ENCODE measurements at regions not wholly inside any gene's neighbourhood (a gene's known extent, or its start where the extent isn't known, plus 50 kb on each side); places are given as distances from the start of the nearest gene placed in this dataset.
A peak's percentile ranks its signal among the peaks of the same experiment; 100 is the strongest.

- no peak overlapping the region for H3K27ac ChIP-seq
- no peak overlapping the region for H3K4me3 ChIP-seq (replicated peaks in 1 of 3)
- H3K27me3 ChIP-seq: no peaks in the 10 kb centered on the region
- H3K9me3 ChIP-seq: no peaks in the 10 kb centered on the region
- TF ChIP-seq, protein P1, sequence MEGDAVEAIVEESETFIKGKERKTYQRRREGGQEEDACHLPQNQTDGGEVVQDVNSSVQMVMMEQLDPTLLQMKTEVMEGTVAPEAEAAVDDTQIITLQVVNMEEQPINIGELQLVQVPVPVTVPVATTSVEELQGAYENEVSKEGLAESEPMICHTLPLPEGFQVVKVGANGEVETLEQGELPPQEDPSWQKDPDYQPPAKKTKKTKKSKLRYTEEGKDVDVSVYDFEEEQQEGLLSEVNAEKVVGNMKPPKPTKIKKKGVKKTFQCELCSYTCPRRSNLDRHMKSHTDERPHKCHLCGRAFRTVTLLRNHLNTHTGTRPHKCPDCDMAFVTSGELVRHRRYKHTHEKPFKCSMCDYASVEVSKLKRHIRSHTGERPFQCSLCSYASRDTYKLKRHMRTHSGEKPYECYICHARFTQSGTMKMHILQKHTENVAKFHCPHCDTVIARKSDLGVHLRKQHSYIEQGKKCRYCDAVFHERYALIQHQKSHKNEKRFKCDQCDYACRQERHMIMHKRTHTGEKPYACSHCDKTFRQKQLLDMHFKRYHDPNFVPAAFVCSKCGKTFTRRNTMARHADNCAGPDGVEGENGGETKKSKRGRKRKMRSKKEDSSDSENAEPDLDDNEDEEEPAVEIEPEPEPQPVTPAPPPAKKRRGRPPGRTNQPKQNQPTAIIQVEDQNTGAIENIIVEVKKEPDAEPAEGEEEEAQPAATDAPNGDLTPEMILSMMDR (IDR thresholded peaks at IDR 0.05): no peak
- H3K4me1 ChIP-seq: no peaks in the 10 kb centered on the region
- no peak for DNase-seq
- H3K36me3 ChIP-seq: no peaks in the 10 kb centered on the region
- intact Hi-C loops (cut with DNase I): no loop called here
- 77 to 91% methylated on average over 1 of the region's 1 CpG for WGBS, 2 donors
Measured at GRCh38 chr13:84931264-84931663, 868.0 kb downstream of the SLITRK6 start.

GRCh38 chr13:84927442-84928169, 871.6 kb downstream of the SLITRK6 start:
- Histone ChIP-seq H3K4me1 (no peaks in the 10 kb centered on the region), H3K27me3 (no peaks in the 10 kb centered on the region), H3K4me3 (replicated peaks in 1 of 3) (no peak overlapping the region), H3K27ac (no peak overlapping the region), H3K36me3 (no peaks in the 10 kb centered on the region), H3K9me3 (no peaks in the 10 kb centered on the region)
- 88 to 92% methylated on average over 8 to 15 of the region's 17 CpGs for WGBS, 2 donors
- intact Hi-C loops (cut with DNase I): no loop called here
- no peak for DNase-seq
- no peak for TF ChIP-seq POLR2A (IDR thresholded peaks at IDR 0.05)
- TF ChIP-seq, protein P1 (IDR thresholded peaks at IDR 0.05): no peak

DNA sequence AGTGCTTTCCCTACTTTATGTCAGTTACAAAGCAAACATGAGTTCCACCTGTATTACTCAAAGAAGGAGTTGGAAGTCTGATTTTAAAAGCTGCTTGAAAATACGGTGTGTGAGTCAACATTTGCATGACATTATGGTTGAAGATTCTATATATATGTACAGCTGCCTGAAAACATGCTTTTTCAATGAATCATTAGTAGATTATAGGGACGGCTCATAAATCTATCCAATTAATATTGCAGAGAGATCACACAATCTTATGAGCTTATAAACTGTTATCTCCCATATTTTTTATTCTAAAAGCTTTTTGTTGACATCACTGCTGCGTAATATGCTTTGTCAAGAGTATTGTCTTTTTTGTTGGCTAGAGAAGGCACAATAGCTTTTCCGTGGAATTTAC, 873.8 kb downstream of the SLITRK6 start:
- no peak for DNase-seq
- H3K27me3 ChIP-seq: no peaks in the 10 kb centered on the region
- intact Hi-C loops (cut with DNase I): no loop called here
- H3K27ac ChIP-seq: no peak overlapping the region
- H3K4me1 ChIP-seq: no peaks in the 10 kb centered on the region
- H3K36me3 ChIP-seq: no peaks in the 10 kb centered on the region
- no peak overlapping the region for H3K4me3 ChIP-seq (replicated peaks in 1 of 3)
- WGBS, 2 donors: 89% methylated on average over 4 of the region's 4 CpGs
- no peak for TF ChIP-seq POLR2A (IDR thresholded peaks at IDR 0.05)
- TF ChIP-seq, protein P1 (IDR thresholded peaks at IDR 0.05): no peak
- H3K9me3 ChIP-seq: no peaks in the 10 kb centered on the region

DNA sequence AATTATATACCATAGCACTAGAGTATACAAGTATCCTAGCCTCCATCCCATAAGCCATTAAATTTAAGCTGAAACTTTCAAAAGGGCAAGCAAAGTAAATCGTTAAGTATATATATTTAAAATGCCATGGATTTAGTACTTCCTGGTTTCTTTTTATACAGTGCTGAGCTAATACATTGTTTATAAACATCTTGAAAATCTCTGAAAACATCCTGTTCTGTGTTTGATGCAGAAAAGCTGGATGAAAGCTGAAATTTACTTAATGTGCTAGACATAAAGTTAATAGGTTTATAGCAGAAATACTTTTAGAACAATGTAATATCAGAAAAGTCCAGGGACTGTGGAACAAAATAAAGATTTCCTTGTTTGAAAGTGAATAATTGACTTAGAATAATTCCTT, 875.4 kb downstream of the SLITRK6 start:
- Histone ChIP-seq H3K27me3 (no peaks in the 10 kb centered on the region), H3K36me3 (no peaks in the 10 kb centered on the region), H3K4me1 (no peaks in the 10 kb centered on the region), H3K27ac (no peak overlapping the region), H3K4me3 (replicated peaks in 1 of 3) (no peak overlapping the region), H3K9me3 (no peaks in the 10 kb centered on the region)
- intact Hi-C loops (cut with DNase I): no loop called here
- 59 to 69% methylated on average over 1 of the region's 1 CpG for WGBS, 2 donors
- no peak for DNase-seq
- no peak for TF ChIP-seq POLR2A (IDR thresholded peaks at IDR 0.05)
- TF ChIP-seq, protein P1 (IDR thresholded peaks at IDR 0.05): no peak

GRCh38 chr13:84917252-84917878, 881.9 kb downstream of the SLITRK6 start:
- no peaks in the 10 kb centered on the region for H3K4me1 ChIP-seq
- H3K36me3 ChIP-seq: no peaks in the 10 kb centered on the region
- no peak overlapping the region for H3K27ac ChIP-seq
- H3K9me3 ChIP-seq: no peaks in the 10 kb centered on the region
- DNase-seq: no peak
- 63 to 64% methylated on average over 4 of the region's 4 CpGs for WGBS, 2 donors
- intact Hi-C loops (cut with DNase I): loop anchor here (5.0 kb wide), 1 partner anchor 890 kb away; no protein-coding TSS in a partner anchor
- no peaks in the 10 kb centered on the region for H3K27me3 ChIP-seq
- H3K4me3 ChIP-seq (replicated peaks in 1 of 3): no peak overlapping the region
- TF ChIP-seq, protein P1 (IDR thresholded peaks at IDR 0.05): peak in 5 of 6 experiments; percentile 13 to 61 (median 46)
- no peak for TF ChIP-seq POLR2A (IDR thresholded peaks at IDR 0.05)
